Transverse colon (tissue), 4 donors: ENCODE measurements at regions not wholly inside any gene's neighbourhood (a gene's known extent, or its start where the extent isn't known, plus 50 kb on each side); places are given as distances from the start of the nearest gene placed in this dataset.

ENCODE experiments used
- DNase-seq: peaks from one replicate; pipeline ENCODE4 v3.0.0-alpha.2; 2019
- H3K27ac ChIP-seq, 4 donors: fragments of 200-600 bp; sonication (generic); 2 replicates each; pipeline ENCODE4 v1.5.1; 2016 to 2018; ENCODE audit warnings: inconsistent platforms in 4 of 4
- H3K27me3 ChIP-seq: fragments of 200-600 bp; sonication (generic); 2 replicates; pipeline ENCODE4 v1.5.1; 2017; ENCODE audit warnings: inconsistent platforms
- H3K36me3 ChIP-seq, 4 donors: fragments of 200-600 bp; sonication (generic); 2 replicates each; pipeline ENCODE4 v1.5.1; 2017 to 2019; ENCODE audit warnings: inconsistent platforms in 4 of 4
- H3K4me1 ChIP-seq, 4 donors: fragments of 200-600 bp; sonication (generic); 2 replicates each; pipeline ENCODE4 v1.5.1; 2017 to 2020; ENCODE audit warnings: inconsistent platforms in 4 of 4
- H3K4me3 ChIP-seq, 4 donors: fragments of 200-600 bp; sonication (generic); 1 replicate in 1 of 4; 2 replicates in 3 of 4; pipeline versions ENCODE4 v1.5.1 to v1.6.1; 2017 to 2019; ENCODE audit warnings: inconsistent platforms in 4 of 4
- H3K9me3 ChIP-seq, 2 donors: fragments of 200-600 bp; sonication (generic); 2 replicates each; pipeline ENCODE4 v1.5.1; 2017 to 2019; ENCODE audit warnings: inconsistent platforms in 2 of 2
- EP300 ChIP-seq: sonication (generic); formaldehyde crosslinking; IDR thresholded peaks from one replicate; pipeline ENCODE4 v1.6.1; 2017; ENCODE audit warnings: antibody characterized with exemption, low read depth
- POLR2A ChIP-seq: fragments of 450-650 bp; IDR thresholded peaks from one replicate; pipeline ENCODE4 v1.6.1; 2016; ENCODE audit warnings: antibody characterized with exemption, mild to moderate bottlenecking, moderate library complexity
- POLR2AphosphoS5 ChIP-seq, 3 donors: sonication (generic); formaldehyde crosslinking; IDR thresholded peaks; one replicate each; pipeline ENCODE4 v1.6.1; 2016; ENCODE audit warnings: antibody characterized with exemption in 3 of 3
- WGBS, 2 donors: methylation state at CpG; one replicate each; pipeline ENCODE4 v1.1.5; 2018; ENCODE audit warnings: low coverage in 1 of 2; 5-methylcytosine and 5-hydroxymethylcytosine counted together
- in situ Hi-C, 4 donors: fragments of 200-750 bp; cut with MboI; loops; one replicate each; pipeline versions ENCODE4 v1.15.0 to v1.15.1; 2017; ENCODE audit warnings: low sequenced_read_pairs in 3 of 4, low pct_ligation_motif_present in 1 of 4, low pct_unique_long_range_greater_than_20kb in 1 of 4
- intact Hi-C: fragments of 100-400 bp; cut with DNase I; formaldehyde crosslinking; loops from one replicate; pipeline ENCODE4 v1.15.1; 2023; ENCODE audit warnings: low total_unique reads
- TF ChIP-seq, protein P1 (sequence below), 5 experiments: fragments of 200-600 bp in 3 of 5; fragments of 450-650 bp in 2 of 5; sonication (generic) in 3 of 5; IDR thresholded peaks; 1 replicate in 2 of 5; 2 replicates in 3 of 5; pipeline ENCODE4 v1.5.1; 2016 to 2017; ENCODE audit warnings: antibody characterized with exemption in 5 of 5, inconsistent platforms in 3 of 5, mild to moderate bottlenecking in 2 of 5, moderate library complexity in 1 of 5

GRCh38 chr1:72564749-72565148 lies 282.4 kb upstream of the NEGR1 start:
- in situ Hi-C loops (no loop called here), intact Hi-C loops (no loop called here)
- Histone ChIP-seq H3K27ac (no peak overlapping the region), H3K36me3 (no peaks in the 10 kb centered on the region), H3K4me1 (peaks cover 0 to 7% (median 0%) of the 10 kb centered on the region in 4 donors), H3K9me3 (no peaks in the 10 kb centered on the region), H3K4me3 (no peak overlapping the region), H3K27me3 (no peaks in the 10 kb centered on the region)
- no peak for DNase-seq
- TF ChIP-seq EP300, result no peak
- no peak for TF ChIP-seq POLR2A
- TF ChIP-seq, protein P1, sequence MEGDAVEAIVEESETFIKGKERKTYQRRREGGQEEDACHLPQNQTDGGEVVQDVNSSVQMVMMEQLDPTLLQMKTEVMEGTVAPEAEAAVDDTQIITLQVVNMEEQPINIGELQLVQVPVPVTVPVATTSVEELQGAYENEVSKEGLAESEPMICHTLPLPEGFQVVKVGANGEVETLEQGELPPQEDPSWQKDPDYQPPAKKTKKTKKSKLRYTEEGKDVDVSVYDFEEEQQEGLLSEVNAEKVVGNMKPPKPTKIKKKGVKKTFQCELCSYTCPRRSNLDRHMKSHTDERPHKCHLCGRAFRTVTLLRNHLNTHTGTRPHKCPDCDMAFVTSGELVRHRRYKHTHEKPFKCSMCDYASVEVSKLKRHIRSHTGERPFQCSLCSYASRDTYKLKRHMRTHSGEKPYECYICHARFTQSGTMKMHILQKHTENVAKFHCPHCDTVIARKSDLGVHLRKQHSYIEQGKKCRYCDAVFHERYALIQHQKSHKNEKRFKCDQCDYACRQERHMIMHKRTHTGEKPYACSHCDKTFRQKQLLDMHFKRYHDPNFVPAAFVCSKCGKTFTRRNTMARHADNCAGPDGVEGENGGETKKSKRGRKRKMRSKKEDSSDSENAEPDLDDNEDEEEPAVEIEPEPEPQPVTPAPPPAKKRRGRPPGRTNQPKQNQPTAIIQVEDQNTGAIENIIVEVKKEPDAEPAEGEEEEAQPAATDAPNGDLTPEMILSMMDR (IDR thresholded peaks at IDR 0.05), result no peak
- no peak for TF ChIP-seq POLR2AphosphoS5 (IDR thresholded peaks at IDR 0.05)
- WGBS, 2 donors, result 73 to 76% methylated on average over 5 of the region's 5 CpGs

GRCh38 chr1:72557446-72558049 lies 275.2 kb upstream of the NEGR1 start:
- Histone ChIP-seq H3K36me3 (no peaks in the 10 kb centered on the region), H3K9me3 (no peaks in the 10 kb centered on the region), H3K27me3 (no peaks in the 10 kb centered on the region), H3K27ac (no peak overlapping the region), H3K4me1 (no peaks in the 10 kb centered on the region), H3K4me3 (no peak overlapping the region)
- in situ Hi-C loops, result no loop called here
- no peak for DNase-seq
- no peak for TF ChIP-seq EP300
- TF ChIP-seq POLR2AphosphoS5 (IDR thresholded peaks at IDR 0.05), result no peak
- TF ChIP-seq POLR2A, result no peak
- TF ChIP-seq, protein P1 (IDR thresholded peaks at IDR 0.05), result no peak
- intact Hi-C loops, result no loop called here
- WGBS, 2 donors, result 81 to 82% methylated on average over 1 of the region's 1 CpG

DNA sequence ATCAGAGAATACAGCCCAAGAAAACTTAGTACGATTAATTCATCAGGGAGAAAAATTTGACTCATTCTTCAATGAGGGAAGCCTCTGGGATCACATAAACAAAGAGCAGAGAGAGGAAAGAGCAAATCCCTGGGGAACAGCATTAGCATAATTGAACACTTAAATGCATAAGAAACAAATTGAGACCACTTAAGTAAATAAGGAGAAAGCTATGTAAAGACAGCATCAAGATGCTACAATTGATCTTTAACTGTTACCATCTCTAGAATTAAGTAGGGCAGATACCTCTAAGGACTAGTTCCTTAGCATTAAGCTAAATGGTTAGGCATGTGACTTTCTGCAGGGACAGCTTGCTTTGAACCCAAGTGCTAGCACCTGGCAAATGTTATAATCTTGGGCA lies 265.1 kb upstream of the NEGR1 start:
- Histone ChIP-seq H3K36me3 (no peaks in the 10 kb centered on the region), H3K4me1 (no peaks in the 10 kb centered on the region), H3K9me3 (no peaks in the 10 kb centered on the region), H3K27me3 (no peaks in the 10 kb centered on the region), H3K4me3 (no peak overlapping the region), H3K27ac (no peak overlapping the region)
- 60 to 66% methylated on average over 1 of the region's 1 CpG for WGBS, 2 donors
- intact Hi-C loops (no loop called here), in situ Hi-C loops (no loop called here)
- no peak for DNase-seq
- no peak for TF ChIP-seq EP300
- no peak for TF ChIP-seq POLR2A
- TF ChIP-seq, protein P1 (IDR thresholded peaks at IDR 0.05), result no peak
- TF ChIP-seq POLR2AphosphoS5 (IDR thresholded peaks at IDR 0.05), result no peak

DNA sequence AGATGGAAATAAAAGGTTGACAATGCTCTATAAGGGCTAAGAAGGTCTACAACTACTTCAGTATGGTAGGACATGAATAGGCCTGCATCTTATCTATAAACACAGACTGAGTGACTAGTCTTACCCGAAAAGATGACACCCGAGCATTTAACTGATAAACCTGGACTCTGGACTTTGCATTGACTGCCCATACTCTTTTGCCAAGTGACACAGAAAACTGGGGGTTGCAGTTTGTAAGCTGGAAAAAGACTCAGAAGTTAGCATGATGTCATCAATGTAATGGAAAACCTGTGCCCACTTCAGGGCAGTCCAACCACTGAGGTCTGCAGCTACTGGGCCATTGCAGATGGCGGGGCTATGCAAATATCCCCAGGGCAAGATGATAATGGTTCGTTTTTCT lies 258.3 kb upstream of the NEGR1 start:
- 29 to 64% methylated on average over 1 to 4 of the region's 4 CpGs for WGBS, 2 donors
- Histone ChIP-seq H3K4me3 (no peak overlapping the region), H3K36me3 (no peaks in the 10 kb centered on the region), H3K27me3 (no peaks in the 10 kb centered on the region), H3K9me3 (no peaks in the 10 kb centered on the region), H3K27ac (no peak overlapping the region), H3K4me1 (no peaks in the 10 kb centered on the region)
- in situ Hi-C loops, result no loop called here
- DNase-seq, result no peak
- intact Hi-C loops, result no loop called here
- no peak for TF ChIP-seq EP300
- TF ChIP-seq POLR2A, result no peak
- no peak for TF ChIP-seq POLR2AphosphoS5 (IDR thresholded peaks at IDR 0.05)

GRCh38 chr1:72535470-72535869 lies 253.1 kb upstream of the NEGR1 start:
- in situ Hi-C loops, result no loop called here
- intact Hi-C loops, result loop anchor here (10.0 kb wide), 1 partner anchor 529 kb away; no protein-coding TSS in a partner anchor
- Histone ChIP-seq H3K27me3 (no peaks in the 10 kb centered on the region), H3K36me3 (no peaks in the 10 kb centered on the region), H3K27ac (no peak overlapping the region), H3K9me3 (no peaks in the 10 kb centered on the region), H3K4me3 (no peak overlapping the region), H3K4me1 (no peaks in the 10 kb centered on the region)
- no peak for DNase-seq
- TF ChIP-seq POLR2A, result no peak
- TF ChIP-seq POLR2AphosphoS5 (IDR thresholded peaks at IDR 0.05), result no peak
- TF ChIP-seq, protein P1 (IDR thresholded peaks at IDR 0.05), result no peak
- no peak for TF ChIP-seq EP300
- 87 to 94% methylated on average over 2 of the region's 2 CpGs for WGBS, 2 donors
